Fibroblast of lung (primary cell): ENCODE measurements at regions not wholly inside any gene's neighbourhood (a gene's known extent, or its start where the extent isn't known, plus 50 kb on each side); places are given as distances from the start of the nearest gene placed in this dataset.
"Not testable (repeated sequence)": the region's sequence is repeated elsewhere in the genome, so short reads cannot be mapped to it uniquely, and the experiment has no call there.

ENCODE experiments used
- DNase-seq, 2 donors: peaks; one replicate each; pipeline versions ENCODE4 v3.0.0 to v3.0.0-alpha.2; 2010; ENCODE audit warnings: low read depth in 2 of 2
- H2AFZ ChIP-seq: 2 replicates; pipeline ENCODE4 v1.5.1; 2012; ENCODE audit warnings: low read length, control low read depth, inconsistent platforms
- H3K27ac ChIP-seq: 2 replicates; pipeline ENCODE4 v1.5.1; 2011; ENCODE audit warnings: low read length, control low read depth; ENCODE audit not compliant: insufficient read depth
- H3K27me3 ChIP-seq: 2 replicates; pipeline ENCODE4 v1.5.1; 2011; ENCODE audit warnings: mild to moderate bottlenecking, low read length; ENCODE audit not compliant: control insufficient read depth, insufficient read depth
- H3K36me3 ChIP-seq: 2 replicates; pipeline ENCODE4 v1.5.1; 2011; ENCODE audit warnings: low read length; ENCODE audit not compliant: control insufficient read depth, insufficient read depth
- H3K4me1 ChIP-seq: 2 replicates; pipeline ENCODE4 v1.5.1; 2011; ENCODE audit warnings: low read length; ENCODE audit not compliant: control insufficient read depth, insufficient read depth; ENCODE audit errors: extremely low read depth
- H3K4me2 ChIP-seq: 2 replicates; pipeline ENCODE4 v1.5.1; 2011; ENCODE audit warnings: low read length, control low read depth; ENCODE audit not compliant: insufficient read depth; ENCODE audit errors: extremely low read depth
- H3K4me3 ChIP-seq, 4 experiments: fragments of 200-600 bp in 1 of 4; sonication (generic) in 1 of 4; replicated peaks in 1 of 4; 2 replicates each; pipeline ENCODE4 v1.5.1; 2011 to 2016; ENCODE audit warnings: low read length in 4 of 4, low read depth in 3 of 4, mild to moderate bottlenecking in 3 of 4, control low read depth in 2 of 4, inconsistent platforms in 1 of 4, mixed read lengths in 1 of 4; ENCODE audit not compliant: insufficient read depth in 1 of 4; ENCODE audit errors: control extremely low read depth in 1 of 4
- H3K79me2 ChIP-seq: 2 replicates; pipeline ENCODE4 v1.5.1; 2012; ENCODE audit warnings: mild to moderate bottlenecking, low read length, inconsistent platforms; ENCODE audit not compliant: control insufficient read depth, insufficient read depth
- H3K9ac ChIP-seq: 2 replicates; pipeline ENCODE4 v1.5.1; 2011; ENCODE audit warnings: mild to moderate bottlenecking, low read length, control low read depth; ENCODE audit not compliant: insufficient read depth
- H3K9me3 ChIP-seq: 2 replicates; pipeline ENCODE4 v1.5.1; 2012; ENCODE audit warnings: low read depth, low read length; ENCODE audit not compliant: control insufficient read depth, insufficient read depth
- H4K20me1 ChIP-seq: 2 replicates; pipeline ENCODE4 v1.5.1; 2011; ENCODE audit warnings: low read length; ENCODE audit not compliant: control insufficient read depth, insufficient read depth; ENCODE audit errors: extremely low read depth
- CTCF ChIP-seq, 2 donors: IDR thresholded peaks in 1 of 2; conservative IDR thresholded peaks in 1 of 2; 1 replicate in 1 of 2; 2 replicates in 1 of 2; pipeline ENCODE4 v1.5.1; 2011 to 2012; ENCODE audit warnings: low read length in 2 of 2, control low read depth in 1 of 2, inconsistent platforms in 1 of 2, low read depth in 1 of 2, mild to moderate bottlenecking in 1 of 2
- EZH2 ChIP-seq: IDR thresholded peaks from 2 replicates; pipeline ENCODE4 v1.5.1; 2012; ENCODE audit warnings: low read length, control low read depth, mild to moderate bottlenecking; ENCODE audit errors: missing control alignments

GRCh38 chr4:181896614-181897013, 346.6 kb upstream of the TENM3 start:
- no peaks in the 10 kb centered on the region for H3K27me3 ChIP-seq
- H3K79me2 ChIP-seq, result no peaks in the 10 kb centered on the region
- no peaks in the 10 kb centered on the region for H3K4me1 ChIP-seq
- no peaks in the 10 kb centered on the region for H3K36me3 ChIP-seq
- H3K27ac ChIP-seq, result no peak overlapping the region
- no peak overlapping the region for H3K9ac ChIP-seq
- H4K20me1 ChIP-seq, result no peaks in the 10 kb centered on the region
- no peak overlapping the region for H3K4me3 ChIP-seq
- H3K9me3 ChIP-seq, result no peaks in the 10 kb centered on the region
- no peak for TF ChIP-seq EZH2
- TF ChIP-seq CTCF (conservative IDR thresholded peaks at IDR 0.05 in 1 of 2, IDR thresholded peaks at IDR 0.05 in 1 of 2; ENCODE audit: low read depth in 1 of 2, low read length in 2 of 2), result no peak
- no peak overlapping the region for H2AFZ ChIP-seq
- H3K4me2 ChIP-seq, result no peak overlapping the region
- peak in 1 of 2 donors; percentile 54 for DNase-seq

GRCh38 chr4:181897935-181898334, 345.3 kb upstream of the TENM3 start:
- Histone ChIP-seq H3K4me2 (no peak overlapping the region), H3K27ac (no peak overlapping the region), H3K9me3 (no peaks in the 10 kb centered on the region), H3K36me3 (no peaks in the 10 kb centered on the region), H3K27me3 (no peaks in the 10 kb centered on the region), H3K9ac (no peak overlapping the region), H3K4me1 (no peaks in the 10 kb centered on the region), H2AFZ (no peak overlapping the region), H4K20me1 (no peaks in the 10 kb centered on the region), H3K79me2 (no peaks in the 10 kb centered on the region), H3K4me3 (no peak overlapping the region)
- TF ChIP-seq CTCF (conservative IDR thresholded peaks at IDR 0.05 in 1 of 2, IDR thresholded peaks at IDR 0.05 in 1 of 2; ENCODE audit: low read depth in 1 of 2, low read length in 2 of 2) (no peak), EZH2 (no peak)
- DNase-seq, result peak; percentile 64 to 95

GRCh38 chr4:181902404-181902803, 340.8 kb upstream of the TENM3 start:
- not testable (repeated sequence) for H3K4me1 ChIP-seq, H2AFZ ChIP-seq, DNase-seq, H3K9ac ChIP-seq, H4K20me1 ChIP-seq, H3K27me3 ChIP-seq, H3K36me3 ChIP-seq, H3K9me3 ChIP-seq, H3K4me2 ChIP-seq, H3K27ac ChIP-seq, H3K79me2 ChIP-seq, H3K4me3 ChIP-seq

- Histone ChIP-seq H3K4me1 (no peaks in the 10 kb centered on the region), H3K27ac (no peak overlapping the region), H3K9me3 (no peaks in the 10 kb centered on the region), H3K4me3 (no peak overlapping the region), H4K20me1 (no peaks in the 10 kb centered on the region), H3K79me2 (no peaks in the 10 kb centered on the region), H3K9ac (no peak overlapping the region), H3K36me3 (no peaks in the 10 kb centered on the region), H3K4me2 (no peak overlapping the region), H2AFZ (no peak overlapping the region), H3K27me3 (no peaks in the 10 kb centered on the region)
- TF ChIP-seq EZH2, result no peak
- no peak for TF ChIP-seq CTCF (conservative IDR thresholded peaks at IDR 0.05 in 1 of 2, IDR thresholded peaks at IDR 0.05 in 1 of 2; ENCODE audit: low read depth in 1 of 2, low read length in 2 of 2)
- DNase-seq, result no peak
Measured at GRCh38 chr4:181905708-181906107, 337.5 kb upstream of the TENM3 start.
